ENCODE measurements at regions not wholly inside any gene's neighbourhood (a gene's known extent, or its start where the extent isn't known, plus 50 kb on each side); places are given as distances from the start of the nearest gene placed in this dataset.

- no peak for TF ChIP-seq E2F4 (IDR thresholded peaks at IDR 0.05; ENCODE audit: low read depth, low read length)
- no peak for TF ChIP-seq CREB1 (IDR thresholded peaks at IDR 0.05; ENCODE audit: low read depth)
Observed at GRCh38 chr18:39346916-39347315, 1781.3 kb upstream of the CELF4 start (continued).

- no peak for DNase-seq (ENCODE audit: low read depth, low spot score)
- SMC1A ChIA-PET (ENCODE audit: uncharacterized antibody, unreplicated experiment) = interaction anchor here (0.8 kb wide), 1 partner anchor 13 kb away, joined by 6 read pairs; no protein-coding TSS in a partner anchor
- Histone ChIP-seq H3K4me2 (ENCODE audit: control insufficient read depth, insufficient read depth) (no peak overlapping the region), H3K27ac (ENCODE audit: control insufficient read depth, insufficient read depth) (no peak overlapping the region), H3K9me3 (replicated peaks; ENCODE audit: control insufficient read depth, insufficient read depth, low read length) (no peaks in the 10 kb centered on the region), H3K4me3 (no peak overlapping the region), H3K27me3 (replicated peaks in 1 of 2; ENCODE audit: control insufficient read depth in 2 of 2, insufficient read depth in 2 of 2, low read length in 1 of 2) (no peaks in the 10 kb centered on the region), H2AFZ (ENCODE audit: control insufficient read depth, low read depth, low read length) (no peak overlapping the region), H3K36me3 (ENCODE audit: control insufficient read depth in 2 of 2, insufficient read depth in 2 of 2, low read length in 1 of 2) (no peaks in the 10 kb centered on the region), H3K4me1 (ENCODE audit: control insufficient read depth, insufficient read depth, low read length) (no peaks in the 10 kb centered on the region), H4K20me1 (ENCODE audit: control insufficient read depth, insufficient read depth) (no peaks in the 10 kb centered on the region), H3K79me2 (ENCODE audit: control insufficient read depth, insufficient read depth, low read length) (no peaks in the 10 kb centered on the region), H3K9ac (ENCODE audit: control insufficient read depth, insufficient read depth, low read length) (no peak overlapping the region)
- in situ Hi-C loops (cut with MboI) = no loop called here
- intact Hi-C loops (cut with micrococcal nuclease; ENCODE audit: unreplicated experiment) = no loop called here
- no peak for ATAC-seq
- CTCF ChIA-PET = no interaction called here
- BruUV-seq (replicated peaks) = no TSS peak
- no peak for FAIRE-seq
- 60% methylated on average over 2 of the region's 2 CpGs for WGBS (ENCODE audit: insufficient coverage, insufficient replicate concordance, low lambda C conversion rate, missing lambda C conversion rate)
- RAD21 ChIA-PET (ENCODE audit: unreplicated experiment) = no interaction called here
- POLR2A ChIA-PET = no interaction called here
- TF ChIP-seq RELA (IDR thresholded peaks at IDR 0.05; ENCODE audit: borderline replicate concordance, partially characterized antibody) (no peak), HCFC1 (IDR thresholded peaks at IDR 0.05; ENCODE audit: low read length) (no peak), YY1 (IDR thresholded peaks at IDR 0.05; ENCODE audit: low read depth, low read length) (no peak), MYC (IDR thresholded peaks at IDR 0.05; ENCODE audit: insufficient read depth, insufficient read length, insufficient replicate concordance, low read length, severe bottlenecking) (no peak), EP300 (IDR thresholded peaks at IDR 0.05; ENCODE audit: borderline replicate concordance in 1 of 2, control insufficient read depth in 1 of 2, low read depth in 2 of 2, low read length in 2 of 2) (no peak), ETV6 (conservative IDR thresholded peaks at IDR 0.05 in 1 of 2, IDR thresholded peaks at IDR 0.05 in 1 of 2; ENCODE audit: borderline replicate concordance in 1 of 2, low read depth in 1 of 2) (no peak), SRF (IDR thresholded peaks at IDR 0.05; ENCODE audit: low read depth in 2 of 2, low read length in 2 of 2) (no peak), TCF12 (IDR thresholded peaks at IDR 0.05; ENCODE audit: low read depth, low read length) (no peak), RFX5 (IDR thresholded peaks at IDR 0.05; ENCODE audit: low read depth, low read length) (no peak)
- TF ChIP-seq, protein P1, sequence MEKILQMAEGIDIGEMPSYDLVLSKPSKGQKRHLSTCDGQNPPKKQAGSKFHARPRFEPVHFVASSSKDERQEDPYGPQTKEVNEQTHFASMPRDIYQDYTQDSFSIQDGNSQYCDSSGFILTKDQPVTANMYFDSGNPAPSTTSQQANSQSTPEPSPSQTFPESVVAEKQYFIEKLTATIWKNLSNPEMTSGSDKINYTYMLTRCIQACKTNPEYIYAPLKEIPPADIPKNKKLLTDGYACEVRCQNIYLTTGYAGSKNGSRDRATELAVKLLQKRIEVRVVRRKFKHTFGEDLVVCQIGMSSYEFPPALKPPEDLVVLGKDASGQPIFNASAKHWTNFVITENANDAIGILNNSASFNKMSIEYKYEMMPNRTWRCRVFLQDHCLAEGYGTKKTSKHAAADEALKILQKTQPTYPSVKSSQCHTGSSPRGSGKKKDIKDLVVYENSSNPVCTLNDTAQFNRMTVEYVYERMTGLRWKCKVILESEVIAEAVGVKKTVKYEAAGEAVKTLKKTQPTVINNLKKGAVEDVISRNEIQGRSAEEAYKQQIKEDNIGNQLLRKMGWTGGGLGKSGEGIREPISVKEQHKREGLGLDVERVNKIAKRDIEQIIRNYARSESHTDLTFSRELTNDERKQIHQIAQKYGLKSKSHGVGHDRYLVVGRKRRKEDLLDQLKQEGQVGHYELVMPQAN (conservative IDR thresholded peaks at IDR 0.05) = no peak
- TF ChIP-seq, protein P2, sequence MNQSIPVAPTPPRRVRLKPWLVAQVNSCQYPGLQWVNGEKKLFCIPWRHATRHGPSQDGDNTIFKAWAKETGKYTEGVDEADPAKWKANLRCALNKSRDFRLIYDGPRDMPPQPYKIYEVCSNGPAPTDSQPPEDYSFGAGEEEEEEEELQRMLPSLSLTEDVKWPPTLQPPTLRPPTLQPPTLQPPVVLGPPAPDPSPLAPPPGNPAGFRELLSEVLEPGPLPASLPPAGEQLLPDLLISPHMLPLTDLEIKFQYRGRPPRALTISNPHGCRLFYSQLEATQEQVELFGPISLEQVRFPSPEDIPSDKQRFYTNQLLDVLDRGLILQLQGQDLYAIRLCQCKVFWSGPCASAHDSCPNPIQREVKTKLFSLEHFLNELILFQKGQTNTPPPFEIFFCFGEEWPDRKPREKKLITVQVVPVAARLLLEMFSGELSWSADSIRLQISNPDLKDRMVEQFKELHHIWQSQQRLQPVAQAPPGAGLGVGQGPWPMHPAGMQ (IDR thresholded peaks at IDR 0.05; ENCODE audit: borderline replicate concordance) = no peak
- TF ChIP-seq, protein P3, sequence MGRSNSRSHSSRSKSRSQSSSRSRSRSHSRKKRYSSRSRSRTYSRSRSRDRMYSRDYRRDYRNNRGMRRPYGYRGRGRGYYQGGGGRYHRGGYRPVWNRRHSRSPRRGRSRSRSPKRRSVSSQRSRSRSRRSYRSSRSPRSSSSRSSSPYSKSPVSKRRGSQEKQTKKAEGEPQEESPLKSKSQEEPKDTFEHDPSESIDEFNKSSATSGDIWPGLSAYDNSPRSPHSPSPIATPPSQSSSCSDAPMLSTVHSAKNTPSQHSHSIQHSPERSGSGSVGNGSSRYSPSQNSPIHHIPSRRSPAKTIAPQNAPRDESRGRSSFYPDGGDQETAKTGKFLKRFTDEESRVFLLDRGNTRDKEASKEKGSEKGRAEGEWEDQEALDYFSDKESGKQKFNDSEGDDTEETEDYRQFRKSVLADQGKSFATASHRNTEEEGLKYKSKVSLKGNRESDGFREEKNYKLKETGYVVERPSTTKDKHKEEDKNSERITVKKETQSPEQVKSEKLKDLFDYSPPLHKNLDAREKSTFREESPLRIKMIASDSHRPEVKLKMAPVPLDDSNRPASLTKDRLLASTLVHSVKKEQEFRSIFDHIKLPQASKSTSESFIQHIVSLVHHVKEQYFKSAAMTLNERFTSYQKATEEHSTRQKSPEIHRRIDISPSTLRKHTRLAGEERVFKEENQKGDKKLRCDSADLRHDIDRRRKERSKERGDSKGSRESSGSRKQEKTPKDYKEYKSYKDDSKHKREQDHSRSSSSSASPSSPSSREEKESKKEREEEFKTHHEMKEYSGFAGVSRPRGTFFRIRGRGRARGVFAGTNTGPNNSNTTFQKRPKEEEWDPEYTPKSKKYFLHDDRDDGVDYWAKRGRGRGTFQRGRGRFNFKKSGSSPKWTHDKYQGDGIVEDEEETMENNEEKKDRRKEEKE (IDR thresholded peaks at IDR 0.05) = no peak
Observed at GRCh38 chr18:39345321-39345720, 1779.7 kb upstream of the CELF4 start.

Measured in GM12878 (cell line).